Astrocyte of the spinal cord (primary cell): ENCODE measurements at regions not wholly inside any gene's neighbourhood (a gene's known extent, or its start where the extent isn't known, plus 50 kb on each side); places are given as distances from the start of the nearest gene placed in this dataset.

ENCODE experiments used
- DNase-seq: peaks from one replicate; pipeline ENCODE4 v3.0.0; 2011; ENCODE audit warnings: low read depth, low spot score
- H3K4me3 ChIP-seq: 2 replicates; pipeline ENCODE4 v1.5.1; 2011; ENCODE audit warnings: low read depth, mild to moderate bottlenecking, low read length, moderate library complexity
- CTCF ChIP-seq: IDR thresholded peaks from 2 replicates; pipeline ENCODE4 v1.5.1; 2012; ENCODE audit warnings: low read depth, mild to moderate bottlenecking, low read length, inconsistent platforms
- in situ Hi-C: cut with HindIII; loops from 2 replicates; pipeline ENCODE4 v1.10.0; 2017; ENCODE audit warnings: low sequenced_read_pairs

DNA sequence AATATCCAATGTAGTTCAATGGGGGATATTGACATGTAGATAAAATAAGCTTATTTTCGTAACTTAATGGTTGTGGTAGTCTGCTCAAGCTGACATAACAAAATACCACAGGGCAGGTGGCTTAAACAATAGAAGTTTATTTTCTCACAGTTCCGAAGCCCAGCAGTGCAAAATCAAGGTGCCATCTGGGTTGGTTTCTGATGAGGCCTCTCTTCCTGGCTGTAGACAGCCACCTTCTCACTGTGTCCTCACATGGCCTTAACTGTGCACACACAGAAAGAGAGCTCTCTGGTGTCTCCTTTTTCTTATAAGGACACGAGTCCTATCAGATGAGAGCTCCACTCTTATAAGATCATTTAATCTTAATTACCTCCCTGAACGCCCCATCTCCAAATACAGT lies 64.8 kb upstream of the IPO9 start:
- no peak for TF ChIP-seq CTCF
- no peak overlapping the region for H3K4me3 ChIP-seq
- no peak for DNase-seq
- in situ Hi-C loops, result no loop called here

DNA sequence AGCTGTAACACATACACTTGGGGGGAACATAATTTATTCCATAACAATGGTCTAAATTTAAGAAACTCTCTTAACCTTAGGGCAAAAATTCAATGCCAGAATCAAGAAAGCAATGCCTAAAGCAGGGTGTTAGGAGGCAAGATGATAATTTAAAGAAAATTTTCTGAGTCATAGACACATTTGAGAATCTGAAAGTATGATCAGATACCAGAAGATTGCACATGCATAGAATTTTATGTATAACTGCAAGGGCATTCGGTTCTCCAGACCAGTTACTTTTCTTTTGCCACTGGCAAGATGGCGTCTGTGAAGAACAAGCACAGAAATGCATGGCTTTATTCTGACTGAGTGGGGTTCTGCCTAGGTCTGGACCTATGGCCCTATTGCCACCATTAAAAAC lies 64.4 kb upstream of the IPO9 start:
- no peak for DNase-seq
- in situ Hi-C loops, result no loop called here
- no peak overlapping the region for H3K4me3 ChIP-seq
- no peak for TF ChIP-seq CTCF

DNA sequence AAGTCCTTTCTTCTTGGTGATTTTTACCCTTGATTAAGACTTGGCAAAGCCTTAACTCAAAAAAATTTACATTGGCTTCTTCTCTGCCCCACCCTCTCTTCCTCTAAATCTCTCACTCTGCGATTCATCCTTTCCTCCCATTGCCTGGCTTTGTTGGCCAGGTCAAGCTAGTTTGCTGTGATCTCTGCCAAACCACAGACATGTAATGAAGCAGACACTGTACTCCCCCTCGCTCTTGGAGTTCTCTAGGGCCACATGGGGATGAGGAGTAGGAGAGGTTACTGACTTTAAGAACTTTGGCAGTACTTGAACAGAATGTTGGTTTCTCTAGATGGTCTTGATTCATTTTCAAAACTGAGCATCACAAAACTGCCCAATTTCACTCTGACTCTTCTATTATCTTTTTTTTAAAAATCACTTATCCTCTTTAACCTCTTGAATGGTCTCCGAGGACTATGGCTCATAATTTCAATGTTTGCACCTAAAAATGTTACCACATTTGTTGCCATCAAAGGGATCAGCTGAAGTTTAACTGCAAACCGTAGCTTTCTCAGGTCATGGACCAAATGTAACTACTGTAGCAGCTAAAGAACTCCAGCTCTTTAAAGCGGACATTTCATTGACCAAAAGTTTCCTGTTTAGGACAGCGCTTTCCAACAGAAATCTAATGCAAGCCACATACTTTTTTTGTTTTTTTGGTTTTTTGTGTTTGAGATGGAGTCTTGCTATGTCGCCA lies 62.7 kb upstream of the IPO9 start:
- in situ Hi-C loops, result no loop called here
- TF ChIP-seq CTCF, result no peak
- DNase-seq, result peak; percentile 96
- no peak overlapping the region for H3K4me3 ChIP-seq

- no peak for DNase-seq
- H3K4me3 ChIP-seq, result no peak overlapping the region
- in situ Hi-C loops, result no loop called here
- no peak for TF ChIP-seq CTCF
Observed at GRCh38 chr1:201767339-201767738, 61.6 kb upstream of the IPO9 start.

- TF ChIP-seq CTCF, result no peak
- H3K4me3 ChIP-seq, result no peak overlapping the region
- in situ Hi-C loops, result no loop called here
- no peak for DNase-seq
Observed at GRCh38 chr1:201769072-201769471, 59.9 kb upstream of the IPO9 start.

DNA sequence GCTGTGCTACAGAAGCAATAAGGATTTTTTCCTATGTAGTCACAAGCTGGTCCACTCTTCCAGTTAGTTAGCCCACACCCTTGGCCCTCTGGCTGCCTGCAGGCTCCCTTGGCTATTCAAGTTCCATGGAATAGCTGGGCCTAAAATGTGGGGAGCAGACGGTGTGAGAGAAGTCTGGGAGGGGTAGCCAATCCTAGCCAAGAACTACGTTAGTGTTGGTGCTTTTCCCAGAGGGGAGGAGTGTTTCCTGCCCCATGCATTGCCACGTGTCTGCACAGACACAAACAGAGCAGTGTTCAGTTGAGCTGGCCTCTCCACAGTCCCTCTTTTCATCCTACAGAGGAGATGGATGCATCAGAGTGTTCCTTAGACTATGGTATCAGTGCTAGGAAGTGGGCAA lies 59.0 kb upstream of the IPO9 start:
- TF ChIP-seq CTCF, result no peak
- H3K4me3 ChIP-seq, result no peak overlapping the region
- in situ Hi-C loops, result no loop called here
- peak; percentile 94 for DNase-seq
